Tibial nerve (tissue), 4 donors: ENCODE measurements at regions not wholly inside any gene's neighbourhood (a gene's known extent, or its start where the extent isn't known, plus 50 kb on each side); places are given as distances from the start of the nearest gene placed in this dataset.
A peak's percentile ranks its signal among the peaks of the same experiment; 100 is the strongest.
"Not testable (repeated sequence)": the region's sequence is repeated elsewhere in the genome, so short reads cannot be mapped to it uniquely, and the experiment has no call there.

Experiments
- DNase-seq, 2 donors: peaks; one replicate each; pipeline ENCODE4 v3.0.0-alpha.2; 2019; ENCODE audit warnings: low spot score in 2 of 2
- H3K27ac ChIP-seq, 4 donors: fragments of 200-600 bp; sonication (generic) in 3 of 4; one replicate each; pipeline ENCODE4 v1.5.1; 2017 to 2019; ENCODE audit warnings: mild to moderate bottlenecking in 1 of 4
- H3K27me3 ChIP-seq, 2 donors: fragments of 200-600 bp; sonication (generic) in 1 of 2; one replicate each; pipeline versions ENCODE4 v1.5.1 to v1.6.0; 2017 to 2019
- H3K36me3 ChIP-seq, 3 donors: fragments of 200-600 bp; sonication (generic); one replicate each; pipeline ENCODE4 v1.5.1; 2018 to 2019
- H3K4me1 ChIP-seq, 4 donors: fragments of 200-600 bp; sonication (generic) in 3 of 4; one replicate each; pipeline ENCODE4 v1.5.1; 2017 to 2019
- H3K4me3 ChIP-seq, 4 donors: fragments of 200-600 bp; sonication (generic) in 3 of 4; one replicate each; pipeline ENCODE4 v1.5.1; 2017 to 2019; ENCODE audit warnings: mild to moderate bottlenecking in 1 of 4, moderate library complexity in 1 of 4
- H3K9me3 ChIP-seq, 4 donors: fragments of 200-600 bp; sonication (generic) in 3 of 4; one replicate each; pipeline ENCODE4 v1.5.1; 2017 to 2019
- POLR2A ChIP-seq, 2 donors: fragments of 450-650 bp; IDR thresholded peaks; one replicate each; pipeline ENCODE4 v1.6.1; 2017; ENCODE audit warnings: antibody characterized with exemption in 2 of 2, mild to moderate bottlenecking in 2 of 2, moderate library complexity in 2 of 2
- WGBS, 2 donors: methylation state at CpG; one replicate each; pipeline ENCODE4 v1.1.5; 2018; 5-methylcytosine and 5-hydroxymethylcytosine counted together
- TF ChIP-seq, protein P1 (sequence below), 5 experiments: fragments of 200-600 bp in 3 of 5; fragments of 450-650 bp in 2 of 5; sonication (generic) in 3 of 5; IDR thresholded peaks; one replicate each; pipeline ENCODE4 v1.5.1; 2016 to 2019; ENCODE audit warnings: antibody characterized with exemption in 5 of 5, mild to moderate bottlenecking in 3 of 5, moderate library complexity in 2 of 5

DNA sequence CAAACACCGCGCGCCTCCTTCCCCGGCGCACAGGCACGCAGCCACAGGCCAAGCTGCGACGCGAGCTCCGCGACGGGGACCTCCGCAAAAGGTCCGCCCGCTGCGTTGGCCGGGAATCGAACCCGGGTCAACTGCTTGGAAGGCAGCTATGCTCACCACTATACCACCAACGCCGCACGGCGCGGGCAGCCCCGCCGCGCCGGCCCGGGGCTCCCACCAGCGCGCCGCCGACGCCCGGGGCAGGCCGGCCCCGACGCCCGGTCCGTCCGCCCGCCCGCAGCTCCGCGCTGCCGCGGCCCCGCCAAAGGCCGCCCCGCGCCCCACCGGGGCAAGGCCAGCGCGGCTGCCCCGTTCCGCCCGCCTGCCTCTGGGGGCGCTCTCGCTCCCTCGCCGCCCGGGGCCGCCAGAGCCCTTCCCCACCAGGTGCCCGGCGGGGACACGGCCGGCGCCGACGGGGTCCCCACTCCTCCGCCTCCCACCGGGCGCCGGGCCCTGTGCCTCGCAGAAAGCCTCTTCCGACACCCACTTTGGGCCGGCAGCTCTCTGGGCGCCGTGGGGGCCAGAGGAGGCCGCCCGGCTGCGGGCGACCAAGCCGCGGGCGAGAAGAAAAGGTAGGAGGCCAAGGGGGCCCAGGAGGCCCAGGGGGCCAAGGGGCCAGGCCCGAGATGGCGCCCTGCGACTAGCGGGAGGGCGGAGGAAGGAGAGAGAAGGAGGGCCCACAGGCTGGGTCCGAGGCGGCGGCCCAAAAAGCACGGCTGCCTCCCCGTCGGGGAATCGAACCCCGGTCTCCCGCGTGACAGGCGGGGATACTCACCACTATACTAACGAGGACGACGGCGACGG, 50.2 kb upstream of the FCGR2A start:
- H3K4me3 ChIP-seq, H3K9me3 ChIP-seq, DNase-seq, H3K36me3 ChIP-seq, H3K4me1 ChIP-seq, H3K27ac ChIP-seq: not testable (repeated sequence)
- no CpG with 5 or more reads among the region's 107 CpGs for WGBS, 2 donors
- peaks cover 0 to 27% of the 10 kb centered on the region in 2 donors for H3K27me3 ChIP-seq

DNA sequence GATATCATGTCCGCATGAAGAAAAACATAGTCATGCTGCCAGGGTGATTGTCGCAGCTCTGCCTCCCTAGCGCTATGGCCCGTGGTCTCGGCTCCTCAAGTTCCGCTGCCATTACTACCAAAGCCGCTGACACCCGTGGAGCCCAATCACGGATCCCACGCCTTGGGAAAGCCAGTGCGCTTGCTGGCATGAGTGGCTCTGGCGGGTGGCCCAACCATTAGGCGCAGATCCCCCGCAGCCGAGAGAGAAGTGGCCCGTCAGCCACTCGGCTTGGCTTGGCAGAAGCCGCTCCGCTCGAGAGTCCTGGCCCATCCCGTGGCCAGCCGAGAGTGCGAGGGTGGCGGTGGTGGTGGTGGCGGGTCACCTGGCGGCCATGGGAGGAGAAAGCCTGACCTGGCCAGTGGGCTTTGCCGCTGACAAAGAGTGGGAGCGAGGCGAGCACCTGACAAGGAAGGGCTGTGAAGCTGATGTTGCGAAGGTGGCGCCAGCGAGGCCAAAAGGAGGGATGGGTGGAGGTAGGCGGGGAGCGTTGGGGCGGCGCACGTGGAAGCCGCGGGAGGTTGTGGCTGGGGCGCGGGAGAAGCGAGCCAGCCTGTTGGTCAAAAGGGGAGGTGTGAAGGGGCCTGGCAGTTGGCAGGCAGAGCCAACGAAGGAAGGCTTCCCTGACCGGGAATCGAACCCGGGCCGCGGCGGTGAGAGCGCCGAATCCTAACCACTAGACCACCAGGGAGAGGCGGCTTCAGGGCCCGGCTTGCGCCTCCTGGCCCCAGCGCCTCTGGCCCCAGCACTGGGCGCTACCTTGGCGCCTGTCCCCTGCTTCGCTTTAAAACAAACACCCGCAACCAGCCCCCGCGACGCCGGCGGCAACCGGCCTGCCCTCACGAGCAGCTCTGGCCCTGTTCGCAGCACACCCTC, 51.0 kb upstream of the FCGR2A start:
- WGBS, 2 donors, result 39% methylated on average over 13 of the region's 67 CpGs; no CpG with 5 or more reads in 1 of the 2 donors
- H3K27ac ChIP-seq, H3K36me3 ChIP-seq, H3K4me3 ChIP-seq, H3K9me3 ChIP-seq, H3K4me1 ChIP-seq: not testable (repeated sequence)
- peak in 1 of 2 donors; percentile 32 for DNase-seq
- peaks cover 0 to 19% of the 10 kb centered on the region in 2 donors for H3K27me3 ChIP-seq

DNA sequence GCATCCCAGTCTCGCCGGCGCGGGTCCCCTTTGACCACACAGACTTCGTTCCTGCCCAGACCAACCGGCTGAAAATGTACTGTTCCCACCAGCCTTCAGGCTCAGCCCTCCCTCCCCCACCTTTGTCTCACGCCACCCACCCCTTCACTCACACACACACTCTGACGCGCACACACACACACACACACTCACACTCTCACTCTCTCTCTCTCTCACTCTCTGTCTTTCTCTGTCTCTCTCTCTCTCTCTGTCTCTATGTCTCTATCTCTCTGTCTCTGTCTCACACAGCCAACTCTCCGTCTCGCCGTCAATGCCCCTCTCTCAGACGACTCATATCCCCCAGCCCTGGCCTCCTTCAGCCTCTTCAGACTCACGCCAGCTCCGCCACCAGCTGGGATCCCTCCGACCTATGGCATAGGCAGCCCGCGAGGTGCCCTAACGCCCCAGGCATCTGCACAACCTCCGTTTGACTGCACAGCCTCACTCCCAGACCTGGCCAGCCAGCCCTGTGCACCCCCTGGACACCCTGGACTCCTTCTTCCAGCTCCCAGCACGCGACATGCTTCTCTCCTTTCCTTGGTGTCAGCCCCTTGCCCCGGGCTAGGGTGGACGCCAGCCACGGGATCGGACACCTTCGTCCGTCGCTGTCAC, 53.4 kb upstream of the FCGR2A start:
- not testable (repeated sequence) for H3K4me1 ChIP-seq, DNase-seq, H3K27ac ChIP-seq, H3K4me3 ChIP-seq, H3K36me3 ChIP-seq, H3K9me3 ChIP-seq, H3K27me3 ChIP-seq
- no CpG with 5 or more reads among the region's 29 CpGs for WGBS, 2 donors

DNA sequence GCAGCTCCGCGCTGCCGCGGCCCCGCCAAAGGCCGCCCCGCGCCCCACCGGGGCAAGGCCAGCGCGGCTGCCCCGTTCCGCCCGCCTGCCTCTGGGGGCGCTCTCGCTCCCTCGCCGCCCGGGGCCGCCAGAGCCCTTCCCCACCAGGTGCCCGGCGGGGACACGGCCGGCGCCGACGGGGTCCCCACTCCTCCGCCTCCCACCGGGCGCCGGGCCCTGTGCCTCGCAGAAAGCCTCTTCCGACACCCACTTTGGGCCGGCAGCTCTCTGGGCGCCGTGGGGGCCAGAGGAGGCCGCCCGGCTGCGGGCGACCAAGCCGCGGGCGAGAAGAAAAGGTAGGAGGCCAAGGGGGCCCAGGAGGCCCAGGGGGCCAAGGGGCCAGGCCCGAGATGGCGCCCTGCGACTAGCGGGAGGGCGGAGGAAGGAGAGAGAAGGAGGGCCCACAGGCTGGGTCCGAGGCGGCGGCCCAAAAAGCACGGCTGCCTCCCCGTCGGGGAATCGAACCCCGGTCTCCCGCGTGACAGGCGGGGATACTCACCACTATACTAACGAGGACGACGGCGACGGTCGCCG, 57.4 kb upstream of the FCGR2A start:
- not testable (repeated sequence) for H3K4me3 ChIP-seq, H3K36me3 ChIP-seq, DNase-seq, H3K27ac ChIP-seq, H3K27me3 ChIP-seq, H3K4me1 ChIP-seq, H3K9me3 ChIP-seq
- no CpG with 5 or more reads among the region's 66 CpGs for WGBS, 2 donors

DNA sequence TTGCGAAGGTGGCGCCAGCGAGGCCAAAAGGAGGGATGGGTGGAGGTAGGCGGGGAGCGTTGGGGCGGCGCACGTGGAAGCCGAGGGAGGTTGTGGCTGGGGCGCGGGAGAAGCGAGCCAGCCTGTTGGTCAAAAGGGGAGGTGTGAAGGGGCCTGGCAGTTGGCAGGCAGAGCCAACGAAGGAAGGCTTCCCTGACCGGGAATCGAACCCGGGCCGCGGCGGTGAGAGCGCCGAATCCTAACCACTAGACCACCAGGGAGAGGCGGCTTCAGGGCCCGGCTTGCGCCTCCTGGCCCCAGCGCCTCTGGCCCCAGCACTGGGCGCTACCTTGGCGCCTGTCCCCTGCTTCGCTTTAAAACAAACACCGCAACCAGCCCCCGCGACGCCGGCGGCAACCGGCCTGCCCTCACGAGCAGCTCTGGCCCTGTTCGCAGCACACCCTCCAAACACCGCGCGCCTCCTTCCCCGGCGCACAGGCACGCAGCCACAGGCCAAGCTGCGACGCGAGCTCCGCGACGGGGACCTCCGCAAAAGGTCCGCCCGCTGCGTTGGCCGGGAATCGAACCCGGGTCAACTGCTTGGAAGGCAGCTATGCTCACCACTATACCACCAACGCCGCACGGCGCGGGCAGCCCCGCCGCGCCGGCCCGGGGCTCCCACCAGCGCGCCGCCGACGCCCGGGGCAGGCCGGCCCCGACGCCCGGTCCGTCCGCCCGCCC, 58.1 kb upstream of the FCGR2A start:
- H3K27ac ChIP-seq, H3K4me1 ChIP-seq, H3K36me3 ChIP-seq, DNase-seq, H3K27me3 ChIP-seq, H3K4me3 ChIP-seq, H3K9me3 ChIP-seq: not testable (repeated sequence)
- WGBS, 2 donors, result no CpG with 5 or more reads among the region's 79 CpGs

DNA sequence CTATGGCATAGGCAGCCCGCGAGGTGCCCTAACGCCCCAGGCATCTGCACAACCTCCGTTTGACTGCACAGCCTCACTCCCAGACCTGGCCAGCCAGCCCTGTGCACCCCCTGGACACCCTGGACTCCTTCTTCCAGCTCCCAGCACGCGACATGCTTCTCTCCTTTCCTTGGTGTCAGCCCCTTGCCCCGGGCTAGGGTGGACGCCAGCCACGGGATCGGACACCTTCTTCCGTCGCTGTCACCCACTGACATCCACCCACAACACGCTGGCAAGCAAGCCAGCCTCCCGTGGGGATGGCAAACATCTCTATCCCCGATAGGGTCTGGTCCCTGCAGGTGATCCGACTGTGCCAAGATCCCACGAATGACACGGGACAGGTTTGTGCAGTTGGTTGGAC, 60.5 kb upstream of the FCGR2A start:
- not testable (repeated sequence) for H3K36me3 ChIP-seq, DNase-seq, H3K27me3 ChIP-seq, H3K27ac ChIP-seq, H3K4me1 ChIP-seq, H3K4me3 ChIP-seq, H3K9me3 ChIP-seq
- WGBS, 2 donors, result 81 to 82% methylated on average over 12 to 14 of the region's 18 CpGs

DNA sequence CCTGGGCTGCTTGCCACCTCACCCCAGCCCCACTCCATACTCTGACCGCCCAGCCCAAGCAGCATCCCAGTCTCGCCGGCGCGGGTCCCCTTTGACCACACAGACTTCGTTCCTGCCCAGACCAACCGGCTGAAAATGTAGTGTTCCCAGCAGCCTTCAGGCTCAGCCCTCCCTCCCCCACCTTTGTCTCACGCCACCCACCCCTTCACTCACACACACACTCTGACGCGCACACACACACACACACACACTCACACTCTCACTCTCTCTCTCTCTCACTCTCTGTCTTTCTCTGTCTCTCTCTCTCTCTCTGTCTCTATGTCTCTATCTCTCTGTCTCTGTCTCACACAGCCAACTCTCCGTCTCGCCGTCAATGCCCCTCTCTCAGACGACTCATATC, 61.0 kb upstream of the FCGR2A start:
- Histone ChIP-seq H3K27me3 (peaks cover 0 to 14% of the 10 kb centered on the region in 2 donors), H3K4me1 (peaks cover 0 to 10% (median 0%) of the 10 kb centered on the region in 4 donors)
- H3K4me3 ChIP-seq, H3K36me3 ChIP-seq, H3K27ac ChIP-seq, DNase-seq, H3K9me3 ChIP-seq: not testable (repeated sequence)
- WGBS, 2 donors, result no CpG with 5 or more reads among the region's 14 CpGs

DNA sequence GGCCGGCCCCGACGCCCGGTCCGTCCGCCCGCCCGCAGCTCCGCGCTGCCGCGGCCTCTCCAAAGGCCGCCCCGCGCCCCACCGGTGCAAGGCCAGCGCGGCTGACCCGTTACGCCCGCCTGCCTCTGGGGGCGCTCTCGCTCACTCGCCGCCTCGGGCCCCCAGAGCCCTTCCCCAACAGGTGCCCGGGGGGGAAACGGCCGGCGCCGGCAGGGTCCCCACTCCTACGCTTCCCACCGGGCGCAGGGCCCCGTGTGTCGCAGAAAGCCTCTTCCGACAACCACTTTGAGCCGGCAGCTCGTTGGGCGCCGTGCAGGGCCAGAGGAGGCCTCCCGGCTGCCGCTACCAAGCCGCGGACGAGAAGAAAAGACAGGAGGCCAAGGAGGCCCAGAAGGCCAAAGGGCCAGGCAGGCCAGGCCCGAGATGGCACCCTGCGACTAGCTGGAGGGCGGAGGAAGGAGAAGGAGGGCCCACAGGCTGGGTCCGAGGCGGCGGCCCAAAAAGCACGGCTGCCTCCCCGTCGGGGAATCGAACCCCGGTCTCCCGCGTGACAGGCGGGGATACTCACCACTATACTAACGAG, 64.9 kb upstream of the FCGR2A start:
- no peak for DNase-seq
- TF ChIP-seq, protein P1, sequence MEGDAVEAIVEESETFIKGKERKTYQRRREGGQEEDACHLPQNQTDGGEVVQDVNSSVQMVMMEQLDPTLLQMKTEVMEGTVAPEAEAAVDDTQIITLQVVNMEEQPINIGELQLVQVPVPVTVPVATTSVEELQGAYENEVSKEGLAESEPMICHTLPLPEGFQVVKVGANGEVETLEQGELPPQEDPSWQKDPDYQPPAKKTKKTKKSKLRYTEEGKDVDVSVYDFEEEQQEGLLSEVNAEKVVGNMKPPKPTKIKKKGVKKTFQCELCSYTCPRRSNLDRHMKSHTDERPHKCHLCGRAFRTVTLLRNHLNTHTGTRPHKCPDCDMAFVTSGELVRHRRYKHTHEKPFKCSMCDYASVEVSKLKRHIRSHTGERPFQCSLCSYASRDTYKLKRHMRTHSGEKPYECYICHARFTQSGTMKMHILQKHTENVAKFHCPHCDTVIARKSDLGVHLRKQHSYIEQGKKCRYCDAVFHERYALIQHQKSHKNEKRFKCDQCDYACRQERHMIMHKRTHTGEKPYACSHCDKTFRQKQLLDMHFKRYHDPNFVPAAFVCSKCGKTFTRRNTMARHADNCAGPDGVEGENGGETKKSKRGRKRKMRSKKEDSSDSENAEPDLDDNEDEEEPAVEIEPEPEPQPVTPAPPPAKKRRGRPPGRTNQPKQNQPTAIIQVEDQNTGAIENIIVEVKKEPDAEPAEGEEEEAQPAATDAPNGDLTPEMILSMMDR (IDR thresholded peaks at IDR 0.05), result peak; percentile 36 to 73 (median 66)
- TF ChIP-seq POLR2A (IDR thresholded peaks at IDR 0.05), result no peak
- Histone ChIP-seq H3K4me3 (peak overlapping the region; percentile 41 to 81 (median 71)), H3K4me1 (peaks cover 0 to 10% (median 0%) of the 10 kb centered on the region in 4 donors), H3K36me3 (no peaks in the 10 kb centered on the region), H3K9me3 (peaks cover 0 to 3% (median 0%) of the 10 kb centered on the region in 4 donors), H3K27ac (peak overlapping the region in 2 of 4 donors; percentile 80), H3K27me3 (peaks cover 0 to 30% of the 10 kb centered on the region in 2 donors)
- 0 to 2% methylated on average over 1 to 38 of the region's 61 CpGs for WGBS, 2 donors
